Vagina (tissue), 2 donors: ENCODE measurements at regions not wholly inside any gene's neighbourhood (a gene's known extent, or its start where the extent isn't known, plus 50 kb on each side); places are given as distances from the start of the nearest gene placed in this dataset.

Experiments
- DNase-seq, 2 donors: peaks; one replicate each; pipeline ENCODE4 v3.0.0-alpha.2; 2017; ENCODE audit errors: extremely low spot score in 2 of 2
- H3K27ac ChIP-seq: fragments of 200-600 bp; sonication (generic); one replicate; pipeline ENCODE4 v1.5.1; 2019
- H3K27me3 ChIP-seq: fragments of 200-600 bp; sonication (generic); one replicate; pipeline ENCODE4 v1.5.1; 2019
- H3K36me3 ChIP-seq, 2 donors: fragments of 200-600 bp; sonication (generic); one replicate each; pipeline ENCODE4 v1.5.1; 2017 to 2019
- H3K4me1 ChIP-seq: fragments of 200-600 bp; sonication (generic); one replicate; pipeline ENCODE4 v1.5.1; 2019
- H3K4me3 ChIP-seq, 2 donors: fragments of 200-600 bp; sonication (generic); 1 replicate in 1 of 2; 2 replicates in 1 of 2; pipeline ENCODE4 v1.5.1; 2016 to 2019
- H3K9me3 ChIP-seq: fragments of 200-600 bp; sonication (generic); one replicate; pipeline ENCODE4 v1.5.1; 2019
- CTCF ChIP-seq, 3 experiments: fragments of 450-650 bp in 2 of 3; fragments of 200-600 bp in 1 of 3; sonication (generic) in 1 of 3; IDR thresholded peaks; one replicate each; pipeline ENCODE4 v1.5.1; 2017 to 2019; ENCODE audit warnings: antibody characterized with exemption in 3 of 3, mild to moderate bottlenecking in 2 of 3, moderate library complexity in 2 of 3
- POLR2A ChIP-seq, 2 donors: fragments of 450-650 bp; IDR thresholded peaks; one replicate each; pipeline ENCODE4 v1.6.1; 2017; ENCODE audit warnings: antibody characterized with exemption in 2 of 2, mild to moderate bottlenecking in 2 of 2, moderate library complexity in 2 of 2
- POLR2AphosphoS5 ChIP-seq, 2 donors: sonication (generic); formaldehyde crosslinking; IDR thresholded peaks; one replicate each; pipeline ENCODE4 v1.9.0; 2017; ENCODE audit warnings: antibody characterized with exemption in 2 of 2, mild to moderate bottlenecking in 2 of 2, low read depth in 1 of 2; ENCODE audit not compliant: insufficient read depth in 1 of 2
- intact Hi-C: fragments of 100-400 bp; cut with DNase I; formaldehyde crosslinking; loops from one replicate; pipeline ENCODE4 v1.15.1; 2023

- H3K27me3 ChIP-seq = no peaks in the 10 kb centered on the region
- no peak overlapping the region for H3K27ac ChIP-seq
- H3K36me3 ChIP-seq = no peaks in the 10 kb centered on the region
- H3K9me3 ChIP-seq = no peaks in the 10 kb centered on the region
- DNase-seq = peak; percentile 58 to 64
- H3K4me1 ChIP-seq = no peaks in the 10 kb centered on the region
- intact Hi-C loops = no loop called here
- no peak overlapping the region for H3K4me3 ChIP-seq
- TF ChIP-seq CTCF (IDR thresholded peaks at IDR 0.05) (no peak), POLR2AphosphoS5 (IDR thresholded peaks at IDR 0.05; ENCODE audit: insufficient read depth in 1 of 2, low read depth in 1 of 2) (no peak), POLR2A (IDR thresholded peaks at IDR 0.05) (no peak)
Measured at GRCh38 chr10:130430852-130431704, 294.9 kb downstream of the GLRX3 start.

GRCh38 chr10:130432271-130432670, 296.1 kb downstream of the GLRX3 start:
- Histone ChIP-seq H3K4me1 (no peaks in the 10 kb centered on the region), H3K4me3 (no peak overlapping the region), H3K9me3 (no peaks in the 10 kb centered on the region), H3K36me3 (no peaks in the 10 kb centered on the region), H3K27me3 (no peaks in the 10 kb centered on the region), H3K27ac (no peak overlapping the region)
- no peak for TF ChIP-seq CTCF (IDR thresholded peaks at IDR 0.05)
- intact Hi-C loops = no loop called here
- peak in 1 of 2 donors; percentile 58 for DNase-seq

- Histone ChIP-seq H3K4me1 (no peaks in the 10 kb centered on the region), H3K27me3 (no peaks in the 10 kb centered on the region), H3K9me3 (no peaks in the 10 kb centered on the region), H3K4me3 (no peak overlapping the region), H3K27ac (no peak overlapping the region), H3K36me3 (no peaks in the 10 kb centered on the region)
- intact Hi-C loops = no loop called here
- peak; percentile 49 to 62 for DNase-seq
- no peak for TF ChIP-seq CTCF (IDR thresholded peaks at IDR 0.05)
- TF ChIP-seq POLR2AphosphoS5 (IDR thresholded peaks at IDR 0.05; ENCODE audit: insufficient read depth in 1 of 2, low read depth in 1 of 2) = no peak
- TF ChIP-seq POLR2A (IDR thresholded peaks at IDR 0.05) = no peak
Measured at GRCh38 chr10:130432850-130433249, 296.7 kb downstream of the GLRX3 start.

- Histone ChIP-seq H3K4me3 (no peak overlapping the region), H3K27ac (no peak overlapping the region), H3K27me3 (no peaks in the 10 kb centered on the region), H3K4me1 (no peaks in the 10 kb centered on the region), H3K9me3 (no peaks in the 10 kb centered on the region), H3K36me3 (no peaks in the 10 kb centered on the region)
- intact Hi-C loops = no loop called here
- TF ChIP-seq POLR2AphosphoS5 (IDR thresholded peaks at IDR 0.05; ENCODE audit: insufficient read depth in 1 of 2, low read depth in 1 of 2) = no peak
- no peak for TF ChIP-seq POLR2A (IDR thresholded peaks at IDR 0.05)
- no peak for TF ChIP-seq CTCF (IDR thresholded peaks at IDR 0.05)
- peak; percentile 55 to 77 for DNase-seq
Measured at GRCh38 chr10:130434446-130435385, 298.5 kb downstream of the GLRX3 start.
